IMR-90 (cell line): ENCODE measurements at regions not wholly inside any gene's neighbourhood (a gene's known extent, or its start where the extent isn't known, plus 50 kb on each side); places are given as distances from the start of the nearest gene placed in this dataset.

Source experiments
- ATAC-seq: fragments of 200-7000 bp; cut with Tn5 transposase; 2 replicates; pipeline ENCODE4 v1.9.1; 2020; ENCODE audit warnings: low read depth, mild to moderate bottlenecking, moderate library complexity
- BruUV-seq: library from RNA; stranded (reverse); fragments of 400-500 nt; replicated peaks from 2 replicates; lab custom pipeline; 2021; lab: Mats Ljungman, UMichigan
- CTCF ChIA-PET: fragments of 300-600 bp; formaldehyde crosslinking; extraction: SDS; loops from one replicate; lab custom pipeline; 2021; ENCODE audit warnings: antibody characterized with exemption; lab: Yijun Ruan, JAX
- POLR2A ChIA-PET: fragments of 300-600 bp; sonication (Branson Sonifier 250); formaldehyde crosslinking; loops from one replicate; lab custom pipeline; 2022; ENCODE audit warnings: antibody characterized with exemption; ENCODE audit not compliant: unreplicated experiment; lab: Charles Lee
- DNase-seq: peaks from one replicate; pipeline ENCODE4 v3.0.0; 2013
- H2AFZ ChIP-seq: replicated peaks from 2 replicates; pipeline ENCODE3; 2013; ENCODE audit warnings: low read length, mild to moderate bottlenecking; ENCODE audit not compliant: poor library complexity
- H2AK5ac ChIP-seq: 2 replicates; pipeline ENCODE4 v1.6.1; 2013; ENCODE audit warnings: low read depth, low read length, inconsistent platforms
- H2AK9ac ChIP-seq: replicated peaks from 2 replicates; pipeline ENCODE3; 2013; ENCODE audit warnings: mild to moderate bottlenecking, low read depth, low read length, moderate library complexity; ENCODE audit not compliant: poor library complexity
- H2BK120ac ChIP-seq: 2 replicates; pipeline ENCODE4 v1.6.1; 2013; ENCODE audit warnings: low read depth, low read length, inconsistent platforms
- H2BK15ac ChIP-seq: 3 replicates; pipeline ENCODE4 v1.6.1; 2013; ENCODE audit warnings: low read depth, low read length, inconsistent platforms
- H2BK20ac ChIP-seq: 2 replicates; pipeline ENCODE4 v1.6.1; 2013; ENCODE audit warnings: low read depth, mild to moderate bottlenecking, inconsistent platforms, low read length, moderate library complexity
- H2BK5ac ChIP-seq: 2 replicates; pipeline ENCODE4 v1.6.1; 2013; ENCODE audit warnings: mild to moderate bottlenecking, low read depth, low read length, inconsistent platforms; ENCODE audit not compliant: poor library complexity, severe bottlenecking
- H3K14ac ChIP-seq: replicated peaks from 2 replicates; pipeline ENCODE4 v1.6.1; 2013; ENCODE audit warnings: low read depth, low read length, inconsistent platforms
- H3K18ac ChIP-seq: 2 replicates; pipeline ENCODE4 v1.6.1; 2013; ENCODE audit warnings: low read depth, low read length, control low read depth
- H3K23ac ChIP-seq: 2 replicates; pipeline ENCODE4 v1.6.1; 2013; ENCODE audit warnings: low read depth, low read length, inconsistent platforms
- H3K27ac ChIP-seq: 2 replicates; pipeline ENCODE4 v1.5.1; 2013; ENCODE audit warnings: mild to moderate bottlenecking, control low read depth, low read length; ENCODE audit not compliant: insufficient read depth
- H3K27me3 ChIP-seq: 2 replicates; pipeline ENCODE4 v1.6.1; 2013; ENCODE audit warnings: low read length; ENCODE audit not compliant: control insufficient read depth, insufficient read depth
- H3K36me3 ChIP-seq: 2 replicates; pipeline ENCODE4 v1.6.1; 2013; ENCODE audit warnings: low read length, mixed read lengths; ENCODE audit not compliant: control insufficient read depth, insufficient read depth
- H3K4ac ChIP-seq: 2 replicates; pipeline ENCODE4 v1.6.1; 2013; ENCODE audit warnings: low read depth, low read length, inconsistent platforms
- H3K4me1 ChIP-seq: 2 replicates; pipeline ENCODE4 v1.6.1; 2013; ENCODE audit warnings: low read length, mixed read lengths; ENCODE audit not compliant: control insufficient read depth, insufficient read depth
- H3K4me2 ChIP-seq: 2 replicates; pipeline ENCODE4 v1.6.1; 2013; ENCODE audit warnings: low read depth, mild to moderate bottlenecking, control low read depth, low read length, moderate library complexity
- H3K4me3 ChIP-seq: 2 replicates; pipeline ENCODE4 v1.5.1; 2013; ENCODE audit warnings: low read depth, mild to moderate bottlenecking, control low read depth, low read length, moderate library complexity; ENCODE audit not compliant: insufficient read depth
- H3K56ac ChIP-seq: 2 replicates; pipeline ENCODE4 v1.6.1; 2013; ENCODE audit warnings: low read length, inconsistent platforms; ENCODE audit not compliant: insufficient read depth; ENCODE audit errors: extremely low read depth
- H3K79me1 ChIP-seq, 2 experiments: 2 replicates each; pipeline ENCODE4 v1.6.1; 2013; ENCODE audit warnings: low read length in 2 of 2, inconsistent platforms in 1 of 2, low read depth in 1 of 2
- H3K9ac ChIP-seq: 2 replicates; pipeline ENCODE4 v1.6.1; 2013; ENCODE audit warnings: low read depth, low read length, control low read depth
- H3K9me1 ChIP-seq: 2 replicates; pipeline ENCODE4 v1.6.1; 2013; ENCODE audit warnings: low read length, inconsistent platforms; ENCODE audit not compliant: insufficient read depth
- H3K9me3 ChIP-seq: 2 replicates; pipeline ENCODE4 v1.6.1; 2013; ENCODE audit warnings: low read length; ENCODE audit not compliant: control insufficient read depth, insufficient read depth
- H4K20me1 ChIP-seq: 2 replicates; pipeline ENCODE4 v1.6.1; 2013; ENCODE audit warnings: low read length, inconsistent platforms; ENCODE audit not compliant: insufficient read depth
- H4K5ac ChIP-seq: 2 replicates; pipeline ENCODE4 v1.6.1; 2013; ENCODE audit warnings: mild to moderate bottlenecking, low read depth, low read length, control low read depth
- H4K8ac ChIP-seq, 2 experiments: 2 replicates each; pipeline ENCODE4 v1.6.1; 2013; ENCODE audit warnings: low read depth in 2 of 2, low read length in 2 of 2, control low read depth in 1 of 2, inconsistent platforms in 1 of 2
- H4K91ac ChIP-seq: 2 replicates; pipeline ENCODE4 v1.6.1; 2013; ENCODE audit warnings: low read depth, low read length, inconsistent platforms; ENCODE audit not compliant: insufficient read depth
- BHLHE40 ChIP-seq: fragments of 150-350 bp; IDR thresholded peaks from 2 replicates; pipeline ENCODE4 v1.6.1; 2016; ENCODE audit warnings: mild to moderate bottlenecking, low read depth, low read length
- CEBPB ChIP-seq: IDR thresholded peaks from 2 replicates; pipeline ENCODE4 v1.6.1; 2012; ENCODE audit warnings: low read depth, low read length, improper control_type of control experiment
- CHD1 ChIP-seq: IDR thresholded peaks from 2 replicates; pipeline ENCODE4 v1.6.1; 2012; ENCODE audit warnings: low read depth, low read length, improper control_type of control experiment
- ELK1 ChIP-seq: fragments of 150-350 bp; IDR thresholded peaks from 2 replicates; pipeline ENCODE4 v1.6.1; 2016; ENCODE audit warnings: low read depth, mild to moderate bottlenecking, low read length, moderate library complexity, borderline replicate concordance
- FOS ChIP-seq: fragments of 150-350 bp; IDR thresholded peaks from 2 replicates; pipeline ENCODE4 v1.6.1; 2016; ENCODE audit warnings: low read depth, low read length
- MAFK ChIP-seq: IDR thresholded peaks from 2 replicates; pipeline ENCODE4 v1.6.1; 2012; ENCODE audit warnings: low read depth, low read length, improper control_type of control experiment
- MAZ ChIP-seq: IDR thresholded peaks from 2 replicates; pipeline ENCODE4 v1.6.1; 2012; ENCODE audit warnings: low read depth, mild to moderate bottlenecking, low read length, improper control_type of control experiment, moderate library complexity, borderline replicate concordance
- MXI1 ChIP-seq: IDR thresholded peaks from 2 replicates; pipeline ENCODE4 v1.6.1; 2012; ENCODE audit warnings: low read depth, mild to moderate bottlenecking, low read length, moderate library complexity, borderline replicate concordance
- NFE2L2 ChIP-seq: fragments of 150-350 bp; IDR thresholded peaks from 2 replicates; pipeline ENCODE4 v1.6.1; 2016; ENCODE audit warnings: low read depth, mild to moderate bottlenecking, low read length
- POLR2A ChIP-seq: IDR thresholded peaks from 2 replicates; pipeline ENCODE4 v1.6.1; 2012; ENCODE audit warnings: mild to moderate bottlenecking, low read depth, low read length
- RAD21 ChIP-seq: IDR thresholded peaks from 2 replicates; pipeline ENCODE4 v1.6.1; 2012; ENCODE audit warnings: low read length, improper control_type of control experiment
- RCOR1 ChIP-seq: IDR thresholded peaks from 2 replicates; pipeline ENCODE4 v1.6.1; 2012; ENCODE audit warnings: mild to moderate bottlenecking, low read length, improper control_type of control experiment; ENCODE audit not compliant: insufficient replicate concordance
- RFX5 ChIP-seq: IDR thresholded peaks from 2 replicates; pipeline ENCODE4 v1.8.0; 2012; ENCODE audit warnings: low read depth, mild to moderate bottlenecking, low read length, moderate library complexity
- SMC3 ChIP-seq: fragments of 150-350 bp; IDR thresholded peaks from 2 replicates; pipeline ENCODE4 v1.6.1; 2016; ENCODE audit warnings: low read depth, mild to moderate bottlenecking, antibody characterized with exemption, low read length, moderate library complexity
- WGBS, 2 experiments: methylation state at CpG; one replicate each; pipeline versions ENCODE4 v1.1.5 to v1.1.7; 2013; ENCODE audit warnings: missing lambda C conversion rate in 2 of 2; ENCODE audit not compliant: insufficient read length in 1 of 2; ENCODE audit errors: extremely low coverage in 2 of 2; 5-methylcytosine and 5-hydroxymethylcytosine counted together
- dilution Hi-C: fragments of 300-500 bp; cut with HindIII; formaldehyde crosslinking; loops from one replicate; pipeline ENCODE4 v1.14.3; 2018; ENCODE audit warnings: low sequenced_read_pairs; ENCODE audit not compliant: unreplicated experiment
- in situ Hi-C: fragments of 300-500 bp; cut with MboI; formaldehyde crosslinking; loops from 3 replicates; pipeline ENCODE4 v1.14.3; 2019; ENCODE audit warnings: low sequenced_read_pairs, inconsistent platforms, mixed read lengths
- intact Hi-C: fragments of 100-400 bp; cut with micrococcal nuclease; formaldehyde crosslinking; loops from 2 replicates; pipeline ENCODE4 v1.10.0; 2022
- TF ChIP-seq, protein P1 (sequence below): fragments of 150-350 bp; IDR thresholded peaks from 2 replicates; pipeline ENCODE4 v1.6.1; 2017; ENCODE audit warnings: mild to moderate bottlenecking, antibody characterized with exemption, low read length, low read depth
- TF ChIP-seq, protein P2 (sequence below): conservative IDR thresholded peaks from 2 replicates; pipeline ENCODE4 v1.5.1; 2012; ENCODE audit warnings: mild to moderate bottlenecking, low read depth, low read length, improper control_type of control experiment

DNA sequence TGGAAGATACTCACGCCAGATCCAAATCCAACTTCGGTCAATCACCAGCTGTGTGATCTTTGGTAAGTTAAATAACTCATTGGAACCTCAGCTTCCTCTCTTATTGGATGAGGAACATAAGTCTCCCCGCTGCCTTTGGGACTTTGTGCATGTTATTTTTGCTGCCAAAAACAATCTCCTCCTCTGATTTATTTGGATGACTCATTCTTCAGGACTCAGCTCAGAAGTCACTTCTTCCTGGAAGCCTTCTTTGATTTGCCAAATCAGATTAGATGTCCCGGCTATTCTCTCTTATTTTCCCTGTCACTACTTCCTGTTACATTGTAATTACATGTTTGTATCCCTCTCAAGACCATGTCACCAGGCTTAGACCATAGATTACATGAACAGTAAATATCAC is 138.0 kb upstream of the BOD1L1 start:
- in situ Hi-C loops, result no loop called here
- TF ChIP-seq ELK1, result no peak
- TF ChIP-seq RAD21, result no peak
- no peak for TF ChIP-seq POLR2A
- TF ChIP-seq BHLHE40, result no peak
- TF ChIP-seq NFE2L2, result no peak
- no peak for TF ChIP-seq CEBPB
- TF ChIP-seq MXI1, result no peak
- TF ChIP-seq, protein P1, sequence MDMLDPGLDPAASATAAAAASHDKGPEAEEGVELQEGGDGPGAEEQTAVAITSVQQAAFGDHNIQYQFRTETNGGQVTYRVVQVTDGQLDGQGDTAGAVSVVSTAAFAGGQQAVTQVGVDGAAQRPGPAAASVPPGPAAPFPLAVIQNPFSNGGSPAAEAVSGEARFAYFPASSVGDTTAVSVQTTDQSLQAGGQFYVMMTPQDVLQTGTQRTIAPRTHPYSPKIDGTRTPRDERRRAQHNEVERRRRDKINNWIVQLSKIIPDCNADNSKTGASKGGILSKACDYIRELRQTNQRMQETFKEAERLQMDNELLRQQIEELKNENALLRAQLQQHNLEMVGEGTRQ, result no peak
- no peak for TF ChIP-seq SMC3
- TF ChIP-seq MAFK, result no peak
- TF ChIP-seq RCOR1, result no peak
- TF ChIP-seq MAZ, result no peak
- no peak for TF ChIP-seq RFX5
- no peak for TF ChIP-seq CHD1
- TF ChIP-seq, protein P2, sequence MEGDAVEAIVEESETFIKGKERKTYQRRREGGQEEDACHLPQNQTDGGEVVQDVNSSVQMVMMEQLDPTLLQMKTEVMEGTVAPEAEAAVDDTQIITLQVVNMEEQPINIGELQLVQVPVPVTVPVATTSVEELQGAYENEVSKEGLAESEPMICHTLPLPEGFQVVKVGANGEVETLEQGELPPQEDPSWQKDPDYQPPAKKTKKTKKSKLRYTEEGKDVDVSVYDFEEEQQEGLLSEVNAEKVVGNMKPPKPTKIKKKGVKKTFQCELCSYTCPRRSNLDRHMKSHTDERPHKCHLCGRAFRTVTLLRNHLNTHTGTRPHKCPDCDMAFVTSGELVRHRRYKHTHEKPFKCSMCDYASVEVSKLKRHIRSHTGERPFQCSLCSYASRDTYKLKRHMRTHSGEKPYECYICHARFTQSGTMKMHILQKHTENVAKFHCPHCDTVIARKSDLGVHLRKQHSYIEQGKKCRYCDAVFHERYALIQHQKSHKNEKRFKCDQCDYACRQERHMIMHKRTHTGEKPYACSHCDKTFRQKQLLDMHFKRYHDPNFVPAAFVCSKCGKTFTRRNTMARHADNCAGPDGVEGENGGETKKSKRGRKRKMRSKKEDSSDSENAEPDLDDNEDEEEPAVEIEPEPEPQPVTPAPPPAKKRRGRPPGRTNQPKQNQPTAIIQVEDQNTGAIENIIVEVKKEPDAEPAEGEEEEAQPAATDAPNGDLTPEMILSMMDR, result no peak
- TF ChIP-seq FOS, result no peak

More for the DNA sequence above, 138.0 kb upstream of the BOD1L1 start:
- no peak overlapping the region for H3K4ac ChIP-seq
- H2BK120ac ChIP-seq, result no peak overlapping the region
- no peaks in the 10 kb centered on the region; the same call in 1 of the 2 replicates for H3K9me3 ChIP-seq
- intact Hi-C loops, result no loop called here
- no peaks in the 10 kb centered on the region for H3K36me3 ChIP-seq
- H3K14ac ChIP-seq, result no peak overlapping the region
- H2AK5ac ChIP-seq, result no peak overlapping the region
- no peak overlapping the region for H2BK15ac ChIP-seq
- no peak overlapping the region for H3K9ac ChIP-seq
- ATAC-seq, result no peak
- H3K56ac ChIP-seq, result no peak overlapping the region
- H3K27ac ChIP-seq, result no peak overlapping the region
- H3K4me2 ChIP-seq, result no peak overlapping the region
- BruUV-seq, result no TSS peak
- no peaks in the 10 kb centered on the region for H4K20me1 ChIP-seq
- no peak overlapping the region for H4K5ac ChIP-seq
- no peaks in the 10 kb centered on the region for H3K4me1 ChIP-seq
- no peak overlapping the region for H2AK9ac ChIP-seq
- no peak overlapping the region for H2BK5ac ChIP-seq
- H3K18ac ChIP-seq, result no peak overlapping the region
- no peak overlapping the region for H4K91ac ChIP-seq
- H2AFZ ChIP-seq, result no peak overlapping the region
- H3K79me1 ChIP-seq, result no peaks in the 10 kb centered on the region
- H3K4me3 ChIP-seq, result no peak overlapping the region
- no peaks in the 10 kb centered on the region for H3K27me3 ChIP-seq
- DNase-seq, result peak; percentile 6
- dilution Hi-C loops, result no loop called here
- POLR2A ChIA-PET, result no interaction called here
- no CpG with 5 or more reads among the region's 4 CpGs for WGBS, 2 experiments
- no peak overlapping the region for H3K23ac ChIP-seq
- H2BK20ac ChIP-seq, result no peak overlapping the region
- no peaks in the 10 kb centered on the region for H3K9me1 ChIP-seq
- CTCF ChIA-PET, result no interaction called here
- H4K8ac ChIP-seq, result no peak overlapping the region
